ENCODE measurements at regions not wholly inside any gene's neighbourhood (a gene's known extent, or its start where the extent isn't known, plus 50 kb on each side); places are given as distances from the start of the nearest gene placed in this dataset.

GRCh38 chr15:66947471-66947870 is 117.9 kb upstream of the SMAD3 start:
- no peak for DNase-seq (ENCODE audit: low read depth, low spot score)
- no peaks in the 10 kb centered on the region for H3K4me1 Mint-ChIP-seq
- no peak for TF ChIP-seq CTCF (conservative IDR thresholded peaks at IDR 0.05)
- H3K27me3 Mint-ChIP-seq (ENCODE audit: low read depth) = peaks cover 5% of the 10 kb centered on the region
- H3K36me3 Mint-ChIP-seq (ENCODE audit: low read depth) = no peaks in the 10 kb centered on the region
- H3K27ac Mint-ChIP-seq (ENCODE audit: unreplicated experiment) = no peak overlapping the region
- no peaks in the 10 kb centered on the region for H3K9me3 Mint-ChIP-seq
- H3K4me3 Mint-ChIP-seq = no peak overlapping the region

GRCh38 chr15:66948294-66948693 is 117.1 kb upstream of the SMAD3 start:
- no peak overlapping the region for H3K27ac Mint-ChIP-seq (ENCODE audit: unreplicated experiment)
- H3K36me3 Mint-ChIP-seq (ENCODE audit: low read depth) = no peaks in the 10 kb centered on the region
- no peaks in the 10 kb centered on the region for H3K9me3 Mint-ChIP-seq
- DNase-seq (ENCODE audit: low read depth, low spot score) = no peak
- TF ChIP-seq CTCF (conservative IDR thresholded peaks at IDR 0.05) = no peak
- H3K27me3 Mint-ChIP-seq (ENCODE audit: low read depth) = peaks cover 5% of the 10 kb centered on the region
- no peak overlapping the region for H3K4me3 Mint-ChIP-seq
- no peaks in the 10 kb centered on the region for H3K4me1 Mint-ChIP-seq

DNA sequence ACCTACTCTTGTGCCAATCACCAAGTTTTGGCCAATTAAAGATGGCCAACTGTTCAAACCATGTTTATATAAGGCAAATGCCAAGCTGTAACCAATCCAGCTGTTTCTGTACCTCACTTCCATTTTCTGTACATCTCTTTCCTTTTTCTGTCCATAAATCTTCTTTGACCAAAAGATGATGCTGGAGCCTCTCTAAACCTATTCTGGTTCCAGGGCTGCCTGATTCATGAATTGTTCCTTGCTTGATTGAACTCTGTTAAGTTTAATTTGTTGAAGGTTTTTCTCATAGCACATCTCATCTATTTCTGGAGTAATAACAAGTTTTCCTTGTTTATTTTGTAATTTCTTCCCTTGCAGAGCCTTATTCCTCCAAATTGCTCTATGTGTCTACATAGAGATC is 115.3 kb upstream of the SMAD3 start:
- H3K4me3 Mint-ChIP-seq = no peak overlapping the region
- no peaks in the 10 kb centered on the region for H3K4me1 Mint-ChIP-seq
- no peak for TF ChIP-seq CTCF (conservative IDR thresholded peaks at IDR 0.05)
- H3K27me3 Mint-ChIP-seq (ENCODE audit: low read depth) = peaks cover 5% of the 10 kb centered on the region
- no peaks in the 10 kb centered on the region for H3K36me3 Mint-ChIP-seq (ENCODE audit: low read depth)
- H3K9me3 Mint-ChIP-seq = no peaks in the 10 kb centered on the region
- no peak overlapping the region for H3K27ac Mint-ChIP-seq (ENCODE audit: unreplicated experiment)
- no peak for DNase-seq (ENCODE audit: low read depth, low spot score)

DNA sequence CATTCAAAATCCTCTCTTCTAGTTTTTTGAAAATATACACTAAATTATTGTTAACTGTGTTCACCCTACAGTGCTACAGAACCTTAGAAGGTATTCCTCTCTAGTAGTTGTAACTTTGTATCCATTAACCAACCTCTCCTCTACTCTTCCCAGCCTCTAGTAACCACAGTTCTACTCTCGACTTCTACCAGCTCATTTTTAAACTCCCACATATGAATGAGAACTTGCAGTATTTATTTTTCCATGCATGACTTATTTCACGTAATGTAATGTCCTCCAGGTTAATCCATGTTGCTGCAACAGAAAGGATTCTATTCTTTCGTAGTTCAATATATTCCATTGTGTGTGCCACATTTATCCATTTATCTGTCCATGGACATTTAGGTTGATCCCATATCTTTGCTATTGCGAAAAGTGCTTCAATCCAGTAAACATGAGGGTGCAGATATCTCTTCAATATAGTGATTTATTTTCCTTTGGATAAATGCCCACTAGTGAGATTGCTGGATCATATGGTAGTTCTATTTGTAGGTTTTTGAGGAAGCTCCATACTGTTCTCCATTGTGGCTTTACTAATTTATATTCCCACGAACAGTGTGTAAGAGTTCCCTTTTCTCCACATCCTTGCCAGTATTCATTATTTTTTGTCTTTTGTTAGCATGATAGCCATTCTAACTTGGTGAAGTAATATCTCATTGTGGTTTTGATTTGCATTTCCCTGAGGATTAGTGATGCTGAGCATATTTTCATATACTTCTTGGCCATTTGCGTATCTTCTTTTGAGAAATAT is 113.7 kb upstream of the SMAD3 start:
- H3K36me3 Mint-ChIP-seq (ENCODE audit: low read depth) = no peaks in the 10 kb centered on the region
- peaks cover under 1% of the 10 kb centered on the region for H3K27me3 Mint-ChIP-seq (ENCODE audit: low read depth)
- no peaks in the 10 kb centered on the region for H3K4me1 Mint-ChIP-seq
- no peak overlapping the region for H3K27ac Mint-ChIP-seq (ENCODE audit: unreplicated experiment)
- TF ChIP-seq CTCF (conservative IDR thresholded peaks at IDR 0.05) = no peak
- no peak for DNase-seq (ENCODE audit: low read depth, low spot score)
- no peaks in the 10 kb centered on the region for H3K9me3 Mint-ChIP-seq
- H3K4me3 Mint-ChIP-seq = no peak overlapping the region

DNA sequence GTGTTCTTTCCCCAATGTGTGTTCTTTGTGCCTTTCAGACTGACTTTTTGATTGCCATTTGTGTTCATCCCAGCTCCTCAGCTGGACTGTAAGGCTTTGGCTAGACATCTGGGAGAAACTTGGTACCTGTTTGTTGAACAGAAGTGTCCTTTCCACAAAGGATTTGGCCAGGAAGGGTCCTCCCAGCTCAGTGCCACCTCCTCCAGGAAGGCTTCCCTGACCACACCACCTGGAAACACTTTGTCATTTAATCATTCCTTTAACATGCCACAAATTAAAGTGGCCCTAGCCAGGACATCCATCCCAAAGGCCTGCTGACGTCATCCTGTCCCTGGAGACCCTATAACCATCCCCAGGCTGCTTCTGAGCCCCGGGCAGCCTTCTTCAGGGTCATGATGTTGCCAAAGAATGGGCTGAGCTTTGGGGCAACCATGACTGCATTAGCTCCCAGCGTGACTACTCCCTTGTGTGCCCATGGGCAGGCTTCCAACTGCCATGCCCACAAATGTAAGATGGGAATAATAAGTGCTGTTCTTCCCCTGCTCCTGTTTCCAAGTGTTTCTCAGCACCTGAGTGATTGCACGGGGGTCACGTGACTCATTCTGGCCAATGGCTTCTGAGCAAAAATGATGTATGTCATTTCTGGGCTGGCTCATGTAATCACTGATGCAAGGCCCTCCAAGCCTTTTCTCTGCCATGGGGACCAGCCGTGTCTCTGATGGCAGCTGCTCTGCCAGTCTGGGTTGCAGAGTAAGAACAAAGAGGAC is 112.5 kb upstream of the SMAD3 start:
- Mint-ChIP-seq H3K36me3 (ENCODE audit: low read depth) (no peaks in the 10 kb centered on the region), H3K27me3 (ENCODE audit: low read depth) (no peaks in the 10 kb centered on the region), H3K27ac (ENCODE audit: unreplicated experiment) (no peak overlapping the region), H3K4me3 (no peak overlapping the region), H3K9me3 (no peaks in the 10 kb centered on the region), H3K4me1 (no peaks in the 10 kb centered on the region)
- TF ChIP-seq CTCF (conservative IDR thresholded peaks at IDR 0.05) = no peak
- DNase-seq (ENCODE audit: low read depth, low spot score) = no peak

Data from neural crest cell (in vitro differentiated cells).